LoVo (cell line): ENCODE measurements at regions not wholly inside any gene's neighbourhood (a gene's known extent, or its start where the extent isn't known, plus 50 kb on each side); places are given as distances from the start of the nearest gene placed in this dataset.

ENCODE experiments used
- DNase-seq: peaks from one replicate; pipeline ENCODE4 v3.0.0-alpha.2; 2016; ENCODE audit warnings: low spot score

DNA sequence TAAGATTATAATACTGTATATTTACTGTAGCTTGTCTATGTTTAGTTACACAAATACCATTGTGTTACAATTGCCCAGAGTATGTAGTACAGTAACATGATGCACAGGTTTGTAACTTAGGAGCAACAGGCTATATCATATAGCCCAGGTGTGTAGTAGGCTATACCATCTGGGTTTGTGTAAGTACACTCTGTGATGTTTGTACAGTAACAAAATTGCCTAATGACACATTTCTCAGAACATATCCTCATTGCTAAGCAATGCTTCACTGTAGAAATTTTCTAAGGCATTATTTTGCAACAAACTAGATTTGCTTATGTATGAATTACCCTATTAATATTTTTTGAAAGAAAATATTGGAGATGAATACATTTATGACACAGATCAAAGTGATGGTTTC lies 1390.9 kb downstream of the C4orf33 start:
- DNase-seq, result no peak

DNA sequence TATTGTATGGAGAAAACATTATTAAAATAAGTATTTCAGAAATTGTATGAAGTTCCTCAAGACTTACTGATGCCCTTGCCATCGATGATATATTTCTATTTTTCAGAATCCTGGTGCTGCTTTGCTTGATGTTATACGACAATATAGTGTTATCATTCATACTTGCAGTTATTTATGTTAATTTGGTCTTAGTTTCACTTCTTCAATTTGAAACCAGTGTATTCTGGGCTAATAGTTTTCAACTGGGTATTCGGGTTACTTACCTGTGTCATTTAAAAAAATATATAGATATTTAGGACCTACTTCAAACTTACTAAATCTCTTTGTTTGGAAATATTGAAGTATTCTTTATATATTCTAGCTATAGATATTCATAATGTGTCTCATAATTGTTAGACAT lies 1414.7 kb downstream of the C4orf33 start:
- DNase-seq, result no peak

DNA sequence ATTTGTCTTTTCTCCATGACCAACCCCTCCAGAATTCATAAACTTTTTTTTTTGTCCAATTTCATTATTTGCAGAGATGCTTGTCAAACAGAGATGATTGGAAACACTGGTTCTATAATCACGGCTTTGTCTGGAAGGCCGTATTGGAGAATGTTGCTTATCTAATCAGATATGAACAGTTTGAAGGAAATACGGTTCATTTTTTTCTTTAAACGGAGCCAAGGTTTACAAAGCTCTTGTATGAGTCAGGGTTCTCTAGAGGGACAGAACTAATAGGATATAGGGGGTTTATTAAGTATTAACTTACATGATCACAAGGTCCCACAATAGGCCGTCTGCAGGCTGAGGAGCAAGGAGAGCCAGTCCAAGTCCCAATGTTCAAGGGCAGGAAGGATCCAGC lies 1415.8 kb downstream of the C4orf33 start:
- DNase-seq, result no peak

DNA sequence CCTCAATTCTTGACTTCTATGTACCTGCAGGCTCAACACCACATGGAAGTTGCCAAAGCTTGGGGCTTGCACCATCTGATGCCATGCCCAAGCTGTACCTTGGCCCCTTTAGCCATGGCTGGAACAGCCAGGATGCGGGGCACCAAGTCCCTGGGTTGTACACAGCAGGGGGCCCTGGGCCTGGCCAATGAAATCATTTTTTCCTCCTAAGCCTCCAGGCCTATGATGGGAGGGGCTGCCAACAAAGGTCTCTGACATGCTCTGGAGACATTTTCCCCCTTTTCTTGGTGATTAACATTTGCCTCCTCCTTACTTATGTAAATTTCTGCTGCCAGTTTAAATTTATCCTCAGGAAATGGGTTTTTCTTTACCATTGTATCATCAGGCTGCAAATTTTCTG lies 1428.1 kb downstream of the C4orf33 start:
- no peak for DNase-seq

DNA sequence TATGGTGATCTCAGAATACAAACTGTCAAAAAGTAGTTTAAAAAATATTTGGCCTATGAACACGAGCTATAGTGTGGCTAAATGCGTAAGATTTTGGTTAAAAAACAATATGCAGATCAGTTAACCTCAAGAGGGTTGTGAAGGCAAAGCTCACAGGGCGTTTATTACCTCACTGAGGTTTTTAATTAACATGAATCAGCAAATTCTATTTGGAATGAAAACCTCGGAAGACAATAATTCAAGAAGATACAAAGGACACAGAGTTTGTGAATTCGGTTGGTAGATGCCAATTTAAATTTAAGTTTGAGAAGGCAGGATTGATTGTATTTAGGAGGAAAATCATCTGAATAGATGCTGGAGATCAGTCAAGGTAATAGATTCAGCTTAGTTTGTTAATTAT lies 1434.6 kb downstream of the C4orf33 start:
- no peak for DNase-seq

DNA sequence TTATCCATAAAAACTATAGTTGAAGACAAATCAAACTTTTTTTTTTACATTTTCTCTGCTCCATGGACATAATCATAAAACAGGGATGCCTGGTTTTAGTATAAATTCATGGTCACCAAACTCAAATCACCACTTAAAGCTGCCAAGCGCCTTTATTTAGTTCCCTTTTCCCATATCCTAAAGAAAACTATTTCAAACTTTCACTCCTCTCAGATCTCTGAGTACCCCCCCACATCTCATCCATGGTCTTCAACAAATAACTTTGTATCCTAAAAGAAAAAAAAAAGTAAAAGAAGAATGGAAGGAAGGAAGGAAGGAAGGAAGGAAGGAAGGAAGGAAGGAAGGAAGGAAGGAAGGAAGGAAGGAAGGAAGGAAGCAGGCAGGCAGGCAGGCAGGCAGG lies 1438.7 kb downstream of the C4orf33 start:
- no peak for DNase-seq

DNA sequence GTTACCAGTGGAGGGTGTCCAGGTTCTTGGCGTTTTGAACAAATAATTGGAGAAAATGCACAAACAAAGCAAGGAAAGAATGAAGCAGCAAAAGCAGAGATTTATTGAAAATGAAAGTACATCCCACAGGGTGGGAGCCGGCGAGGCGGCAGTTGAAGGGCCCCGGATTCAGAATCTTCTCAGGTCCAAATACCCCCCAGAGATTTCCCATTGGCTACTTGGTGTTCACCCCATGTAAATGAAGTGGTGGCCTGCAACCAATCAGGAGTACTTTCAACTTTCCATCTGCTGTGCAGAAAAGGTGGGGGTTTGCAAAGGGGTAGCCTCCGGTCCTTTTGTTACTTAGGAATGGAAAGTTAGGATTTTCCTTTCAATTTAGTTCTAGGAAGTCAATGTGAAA lies 1447.0 kb downstream of the C4orf33 start:
- no peak for DNase-seq

DNA sequence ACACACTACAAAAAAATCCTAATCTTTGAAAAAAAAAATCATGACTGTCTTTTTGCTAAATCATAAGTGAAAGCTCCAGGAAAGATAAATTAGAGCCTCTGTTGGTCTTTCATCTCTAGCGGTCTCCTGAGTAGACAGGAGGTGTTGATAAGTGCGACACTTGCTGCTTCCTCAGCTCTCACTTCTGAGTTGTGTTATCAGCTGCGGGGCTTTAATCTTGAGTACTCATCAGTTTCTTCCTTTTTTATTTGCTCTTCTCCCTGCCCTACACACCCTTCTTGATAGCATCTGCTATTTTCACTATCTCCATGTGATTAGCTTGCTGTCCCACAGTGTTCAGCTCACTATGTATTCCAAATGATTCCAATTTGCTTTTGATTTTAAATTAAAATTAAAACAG lies 1449.2 kb downstream of the C4orf33 start:
- DNase-seq, result no peak

DNA sequence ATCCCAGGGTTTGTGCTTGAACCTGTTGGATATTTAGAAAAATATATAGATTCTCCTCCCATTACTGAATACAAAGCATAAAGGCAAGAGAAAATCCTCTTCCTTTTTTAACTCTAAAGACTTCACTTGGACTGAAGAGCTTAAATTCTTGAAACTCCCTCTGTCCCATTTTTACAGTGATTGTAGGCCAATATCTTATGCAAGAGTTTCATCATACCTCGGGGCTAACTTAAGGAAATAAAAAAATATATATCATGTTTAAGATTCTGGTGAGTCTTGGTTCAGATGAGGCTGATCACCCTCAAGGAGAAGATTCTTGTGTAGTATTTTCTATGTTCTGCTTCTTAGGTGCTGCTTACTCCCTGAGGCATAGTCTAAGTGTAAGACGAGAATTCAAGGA lies 1449.6 kb downstream of the C4orf33 start:
- DNase-seq, result no peak

DNA sequence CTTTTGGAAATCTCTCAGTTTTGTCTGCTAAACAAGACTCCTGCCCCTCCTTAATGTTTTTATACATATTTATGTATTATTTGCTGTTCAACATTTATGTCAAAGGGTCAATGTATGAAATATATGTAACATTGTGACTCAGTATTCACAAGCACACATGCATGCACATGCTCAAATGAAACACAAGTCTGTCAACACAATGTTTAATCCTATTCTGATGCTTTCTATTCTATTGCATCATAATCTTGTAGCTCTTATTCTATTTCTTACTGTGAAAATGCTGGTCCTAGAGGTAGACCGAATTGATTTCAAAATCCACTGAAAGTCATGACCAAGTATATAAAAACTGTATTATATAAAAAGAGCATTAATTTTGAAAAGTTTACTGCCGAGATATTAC lies 1463.3 kb downstream of the C4orf33 start:
- no peak for DNase-seq

DNA sequence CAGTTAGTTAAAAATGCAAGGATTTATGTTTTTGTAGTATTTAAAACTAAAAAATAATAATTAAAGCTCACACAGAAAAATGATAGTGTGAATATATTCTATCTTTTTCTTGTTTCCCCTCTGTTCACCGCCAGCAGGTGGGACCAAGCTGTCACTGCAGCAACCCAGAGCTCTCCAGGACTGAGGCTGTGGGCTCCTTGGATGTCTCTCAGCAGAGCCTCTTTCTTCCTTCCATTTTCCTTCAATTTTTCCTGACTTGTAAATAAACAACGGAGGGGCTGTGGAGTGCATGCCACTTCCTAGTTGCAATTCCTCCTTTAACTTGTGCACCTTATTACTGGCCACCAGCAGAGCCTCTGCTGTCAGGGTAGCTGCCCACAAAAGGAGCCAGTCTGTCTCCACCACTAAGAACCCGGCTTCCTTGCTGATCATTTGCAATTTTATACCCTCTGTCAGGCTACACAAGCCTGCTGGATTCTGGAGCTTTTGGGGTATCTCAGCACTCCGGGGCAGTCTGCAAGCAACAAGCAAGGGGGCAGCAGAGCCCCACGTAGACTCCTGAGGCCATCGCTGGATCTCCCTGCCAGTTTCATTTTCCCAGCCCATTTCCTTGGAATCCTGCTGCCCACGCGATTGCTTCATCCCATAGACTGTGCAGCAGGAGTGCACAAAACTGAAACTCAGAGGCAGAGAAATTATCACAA lies 1467.4 kb downstream of the C4orf33 start:
- DNase-seq, result peak; percentile 61

DNA sequence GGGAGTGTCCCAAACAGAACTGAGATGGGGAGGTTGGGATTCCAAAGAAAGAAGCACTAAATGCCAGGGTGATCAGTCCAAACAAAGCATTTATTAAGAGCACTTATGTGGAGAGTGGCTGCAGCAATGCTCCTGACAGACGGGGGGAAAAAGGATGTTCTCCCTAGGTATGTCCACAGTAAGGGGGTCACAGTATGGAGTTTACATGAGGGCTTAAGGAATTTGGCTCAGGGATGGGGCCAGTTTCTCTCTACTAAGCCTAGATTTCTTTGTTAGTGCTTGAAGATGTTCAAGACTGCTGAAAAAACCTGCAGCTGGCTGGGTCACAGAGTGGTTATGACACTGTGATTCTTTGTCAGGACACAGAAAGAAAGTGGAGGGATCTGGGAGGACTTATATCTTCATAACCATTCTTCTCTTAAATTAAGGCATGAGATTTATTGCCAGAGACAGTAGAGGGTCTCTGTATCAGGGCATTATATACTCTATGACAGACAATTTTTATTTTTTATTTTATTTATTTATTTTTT lies 1468.0 kb downstream of the C4orf33 start:
- no peak for DNase-seq

DNA sequence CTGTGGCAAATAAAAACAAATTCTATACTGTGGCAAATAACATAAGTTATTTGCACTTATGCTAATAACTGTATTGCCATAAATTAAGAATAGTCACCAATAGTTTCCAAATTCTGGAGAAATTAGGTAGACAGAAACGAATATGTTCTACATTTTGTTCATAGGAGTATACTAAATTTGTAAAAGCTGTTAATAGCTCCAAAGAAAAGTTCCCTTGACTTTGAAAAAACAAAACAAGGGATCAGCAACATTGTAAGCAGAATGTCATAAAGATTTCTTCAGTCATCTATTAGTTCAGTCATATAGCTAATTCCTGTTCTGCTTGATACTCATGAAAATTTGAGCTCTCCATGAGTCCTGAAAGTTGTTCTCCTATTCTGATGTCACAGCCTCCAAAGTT lies 1472.8 kb downstream of the C4orf33 start:
- DNase-seq, result no peak

DNA sequence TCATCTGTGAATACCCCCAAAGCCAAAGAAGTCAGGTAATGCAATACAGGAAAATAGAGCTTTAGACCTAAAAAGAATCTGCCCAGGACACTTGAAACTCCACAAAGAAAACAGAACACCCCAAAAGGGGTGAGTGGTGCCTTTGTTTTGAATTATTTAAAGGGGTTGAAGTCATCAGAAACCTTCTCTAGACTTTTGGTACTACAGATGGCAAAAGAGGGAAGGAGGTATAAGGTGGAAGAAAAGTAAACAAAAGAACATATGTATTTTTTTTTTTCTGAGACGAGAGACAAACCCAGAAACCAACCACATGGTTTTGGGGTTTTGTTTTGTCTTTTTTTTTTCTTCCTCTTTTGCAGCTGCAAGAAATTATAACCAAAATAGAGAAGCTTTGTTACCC lies 1477.8 kb downstream of the C4orf33 start:
- DNase-seq, result no peak

DNA sequence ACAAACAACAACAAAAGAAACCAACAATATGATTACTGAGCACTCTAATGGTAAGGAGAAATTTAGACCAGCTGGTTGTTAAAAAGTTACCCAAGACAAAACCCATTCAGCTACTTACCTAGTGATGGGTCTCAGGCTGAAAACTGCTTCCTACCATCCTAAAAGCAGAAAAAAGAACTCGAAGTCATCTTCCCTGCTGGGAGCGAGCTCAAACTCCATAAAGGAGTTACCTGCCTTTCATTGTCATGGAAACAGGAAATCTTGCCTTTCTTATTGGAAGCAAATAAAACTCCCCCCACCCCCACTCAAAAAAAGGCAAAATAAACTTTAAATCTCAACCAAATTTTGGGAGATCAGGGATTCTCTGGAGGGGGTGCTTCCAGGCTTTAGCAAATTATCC lies 1478.3 kb downstream of the C4orf33 start:
- no peak for DNase-seq

DNA sequence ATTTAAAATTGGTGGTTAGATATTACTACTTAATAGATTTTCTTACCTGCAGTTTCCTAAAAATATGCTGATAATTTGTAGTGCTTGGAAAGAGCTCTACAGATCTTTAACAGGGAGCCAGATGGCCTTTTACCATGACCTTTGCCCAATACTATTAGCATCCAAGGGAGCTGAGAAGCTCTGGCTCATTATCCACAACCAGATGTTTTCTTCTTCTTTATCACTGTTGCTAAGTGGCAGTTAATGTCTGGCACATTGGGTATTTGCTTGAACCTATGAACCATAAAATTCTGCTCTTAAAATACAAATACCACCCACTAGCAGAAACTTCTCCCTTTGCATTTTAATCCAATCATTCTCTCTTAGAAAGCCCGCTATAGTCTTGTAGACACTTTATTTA lies 1480.3 kb downstream of the C4orf33 start:
- DNase-seq, result no peak

DNA sequence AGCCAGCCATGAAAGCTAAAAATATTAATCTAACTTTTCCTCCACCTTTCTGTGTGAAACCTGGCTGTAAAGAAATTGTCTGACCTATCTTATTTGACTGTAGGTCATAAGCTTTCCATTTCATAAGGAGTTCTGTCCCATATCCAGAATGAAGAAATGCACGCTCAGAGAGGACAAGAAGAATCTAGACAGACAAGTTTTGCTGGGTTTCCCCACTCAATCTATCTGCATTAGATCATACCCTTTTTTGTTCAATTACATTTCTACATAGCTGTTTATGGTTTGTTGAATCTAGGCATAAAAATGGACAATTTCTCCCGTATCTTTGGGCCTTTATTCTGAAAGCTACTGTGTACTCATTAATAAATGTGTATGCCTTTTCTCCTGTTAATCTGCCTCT lies 1495.1 kb downstream of the C4orf33 start:
- DNase-seq, result no peak

DNA sequence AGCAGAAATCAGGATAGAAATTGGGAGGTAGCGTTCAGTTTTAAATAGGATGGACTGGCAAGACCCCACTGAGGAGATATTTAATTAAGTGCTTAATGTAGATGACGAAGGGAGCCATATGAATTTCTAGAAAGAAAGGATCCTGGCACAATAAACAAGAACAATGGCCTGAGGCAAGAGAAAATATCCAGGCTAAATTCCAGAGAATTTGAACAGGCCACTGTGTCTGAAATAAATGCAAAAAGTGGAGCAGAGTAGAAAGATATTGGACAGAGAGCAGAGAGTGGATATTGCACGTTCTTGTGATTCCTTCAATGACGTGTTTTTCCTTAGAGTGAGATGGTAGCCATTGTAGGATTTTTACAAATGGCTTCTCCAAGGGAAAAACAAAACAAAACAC lies 1504.8 kb downstream of the C4orf33 start:
- no peak for DNase-seq

DNA sequence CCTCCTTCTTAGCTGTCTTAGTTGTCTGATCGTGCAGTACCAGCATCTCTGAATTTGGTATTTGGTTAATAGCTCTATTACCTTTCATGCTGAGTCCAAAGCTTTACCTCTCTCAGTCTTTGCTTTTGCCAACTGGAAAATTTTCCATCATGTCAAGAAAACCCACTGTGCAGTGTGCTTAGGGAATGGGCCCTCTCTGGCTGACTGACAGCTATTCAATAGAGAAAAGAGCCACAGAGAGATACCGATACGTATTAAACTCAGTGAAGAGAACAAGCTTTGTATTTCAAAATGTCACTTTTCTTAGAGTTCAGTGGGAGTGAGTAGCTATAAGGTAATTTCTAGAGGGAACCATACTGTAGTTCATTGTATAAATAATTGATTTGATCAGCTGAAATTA lies 1507.1 kb downstream of the C4orf33 start:
- DNase-seq, result no peak

DNA sequence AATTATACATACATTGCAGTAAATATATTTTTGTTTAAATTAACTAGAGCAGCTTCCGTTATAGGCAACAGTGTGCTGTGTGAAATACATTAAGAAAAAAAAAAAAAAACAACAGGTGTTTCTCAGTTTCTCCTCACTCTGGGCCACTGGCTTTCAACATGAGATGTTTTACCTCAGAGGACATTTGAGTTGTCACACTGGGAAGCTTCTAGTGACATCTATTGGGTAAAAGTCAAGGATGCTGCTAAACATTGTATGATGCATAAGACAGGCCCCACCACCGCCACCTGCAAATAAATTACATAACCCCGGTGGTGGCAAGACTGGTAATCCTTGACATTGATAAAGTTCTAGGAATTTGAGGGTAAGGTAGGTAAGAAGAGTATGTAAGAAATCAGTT lies 1512.2 kb downstream of the C4orf33 start:
- DNase-seq, result no peak

DNA sequence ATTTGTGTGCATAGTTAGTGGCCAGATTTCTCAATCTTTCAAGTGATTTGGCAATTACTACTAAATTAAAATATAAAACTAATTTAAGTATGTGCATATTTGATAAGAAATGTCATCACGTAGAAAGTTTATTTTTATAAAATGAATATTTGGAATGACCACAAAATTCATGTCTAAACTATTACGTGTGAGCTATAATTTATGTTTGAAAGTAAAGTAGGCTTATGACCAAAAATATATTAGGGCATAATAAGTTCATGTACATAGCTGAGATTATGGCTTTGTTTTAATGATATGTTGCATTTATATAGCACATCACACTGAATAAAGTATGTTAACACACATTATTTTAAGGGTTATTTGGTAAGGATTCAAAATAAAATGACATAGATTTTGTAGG lies 1532.6 kb downstream of the C4orf33 start:
- DNase-seq, result no peak

DNA sequence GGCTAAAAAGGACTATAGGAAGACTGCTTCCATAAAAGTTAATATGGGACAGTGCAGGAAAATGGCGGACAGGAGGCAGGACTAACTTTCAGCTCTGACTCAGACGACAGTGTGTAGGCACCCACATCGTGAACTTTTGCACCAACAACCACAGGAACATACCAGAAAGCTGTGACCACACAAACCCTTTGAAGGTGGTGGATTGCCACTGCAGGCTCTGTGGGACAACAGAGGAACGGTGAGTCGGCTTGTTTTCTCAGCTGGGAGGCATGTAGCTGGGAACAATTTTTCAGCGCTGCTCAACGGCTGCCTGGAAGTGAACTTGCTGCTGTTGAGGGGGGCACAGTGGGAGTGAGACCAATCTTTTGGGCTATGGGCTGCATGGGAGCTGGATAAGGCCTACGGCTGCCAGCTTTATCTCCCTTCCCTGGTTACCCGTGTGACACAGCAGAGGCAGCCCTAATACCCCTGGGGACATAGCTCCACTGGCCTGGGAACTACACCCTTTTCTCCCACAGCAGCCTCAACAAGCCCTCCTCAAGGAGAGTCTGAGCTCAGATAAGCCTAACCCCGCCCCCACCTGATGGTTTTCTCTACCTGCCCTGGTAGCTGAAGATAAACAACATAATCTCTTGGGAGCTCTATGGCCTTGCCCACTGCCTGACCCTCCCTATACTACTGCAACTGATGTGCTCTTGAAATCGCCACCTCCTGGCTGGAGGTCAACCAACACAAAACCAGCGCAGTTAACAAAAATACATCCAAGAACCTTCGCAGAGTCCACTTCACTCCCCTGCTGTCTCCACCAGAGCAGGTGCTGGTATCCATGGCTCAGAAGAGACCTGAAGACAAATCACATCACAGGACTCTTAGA lies 1537.0 kb downstream of the C4orf33 start:
- no peak for DNase-seq

DNA sequence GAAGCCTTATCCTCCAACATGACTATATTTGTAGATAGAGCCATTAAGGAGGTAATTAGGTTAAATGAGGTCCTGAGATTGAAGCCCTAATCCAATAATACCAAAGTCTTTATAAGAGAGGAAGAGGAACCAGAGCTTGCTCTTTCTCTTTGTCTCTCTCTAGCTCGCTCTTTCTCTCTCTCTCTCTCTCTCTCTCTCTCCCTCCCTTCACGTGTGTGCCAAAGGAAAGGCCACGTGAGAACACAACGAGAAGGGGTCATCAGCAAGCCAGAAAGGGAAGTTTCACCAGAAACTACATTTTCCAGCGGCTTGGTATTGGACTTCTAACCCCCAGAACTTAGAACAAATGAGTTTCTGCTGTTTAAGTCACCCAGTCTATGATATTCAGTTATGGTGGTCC lies 1540.5 kb downstream of the C4orf33 start:
- DNase-seq, result no peak

DNA sequence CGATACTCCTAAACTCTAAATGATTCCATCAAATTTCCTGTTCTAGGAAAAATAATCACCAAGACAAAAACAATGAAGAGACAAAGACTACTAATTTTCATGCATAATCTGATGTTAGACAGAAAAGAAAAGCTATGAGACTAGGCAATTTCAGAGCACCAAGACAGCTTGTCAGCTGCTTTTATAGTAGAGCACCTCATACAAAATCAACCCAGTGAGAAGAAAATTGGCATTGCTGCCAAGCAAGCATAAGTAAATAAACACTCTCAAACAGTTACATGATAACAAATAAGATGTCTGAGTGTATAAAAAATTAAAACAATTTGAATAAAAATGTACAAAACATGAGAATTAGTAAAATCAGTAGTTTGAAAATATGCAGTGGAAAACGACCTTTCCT lies 1544.6 kb downstream of the C4orf33 start:
- no peak for DNase-seq
